Left ventricle myocardium superior (tissue), 1 donor: ENCODE measurements at regions not wholly inside any gene's neighbourhood (a gene's known extent, or its start where the extent isn't known, plus 50 kb on each side); places are given as distances from the start of the nearest gene placed in this dataset.
"Not testable (repeated sequence)": the region's sequence is repeated elsewhere in the genome, so short reads cannot be mapped to it uniquely, and the experiment has no call there.

ENCODE experiments used
- ATAC-seq: fragments of 200-7000 bp; cut with Tn5 transposase; one replicate; pipeline ENCODE4 v1.9.1; 2020; ENCODE audit warnings: mild to moderate bottlenecking, moderate library complexity
- DNase-seq: peaks from one replicate; pipeline ENCODE4 v3.0.0-alpha.2; 2020
- intact Hi-C: fragments of 100-400 bp; cut with micrococcal nuclease; formaldehyde crosslinking; loops from one replicate; pipeline ENCODE4 v1.11.0; 2022
- donor health status: DM: no; HTN: yes; CAD: no; lungs with severe emphysema.

- intact Hi-C loops, DNase-seq, ATAC-seq: not testable (repeated sequence)
These were observed 58.8 kb upstream of the ADAMTS5 start for GRCh38 chr21:27025708-27026107.

- DNase-seq: no peak
- ATAC-seq: no peak
- intact Hi-C loops: no loop called here
These were observed 58.1 kb upstream of the ADAMTS5 start for GRCh38 chr21:27024971-27025370.

DNA sequence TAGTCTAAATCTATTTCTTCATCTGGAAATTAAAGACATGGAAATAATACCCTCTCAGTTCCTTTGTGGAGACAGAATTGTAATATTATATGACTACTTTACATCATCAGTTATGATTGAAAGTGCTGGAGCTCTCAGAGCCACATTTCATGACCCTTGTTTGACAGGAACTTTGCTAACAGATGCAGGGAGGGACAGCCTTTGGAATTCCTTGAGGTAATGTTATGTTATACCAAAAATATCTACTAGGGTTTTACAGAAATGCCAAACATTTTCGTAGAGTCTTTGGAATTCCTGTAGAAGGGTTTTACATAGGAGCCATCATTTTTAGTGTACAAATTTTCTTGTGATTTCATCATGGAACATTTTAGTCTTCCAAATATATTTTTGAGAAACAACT, 57.4 kb upstream of the ADAMTS5 start:
- ATAC-seq (no peak), DNase-seq (no peak)
- intact Hi-C loops: no loop called here

DNA sequence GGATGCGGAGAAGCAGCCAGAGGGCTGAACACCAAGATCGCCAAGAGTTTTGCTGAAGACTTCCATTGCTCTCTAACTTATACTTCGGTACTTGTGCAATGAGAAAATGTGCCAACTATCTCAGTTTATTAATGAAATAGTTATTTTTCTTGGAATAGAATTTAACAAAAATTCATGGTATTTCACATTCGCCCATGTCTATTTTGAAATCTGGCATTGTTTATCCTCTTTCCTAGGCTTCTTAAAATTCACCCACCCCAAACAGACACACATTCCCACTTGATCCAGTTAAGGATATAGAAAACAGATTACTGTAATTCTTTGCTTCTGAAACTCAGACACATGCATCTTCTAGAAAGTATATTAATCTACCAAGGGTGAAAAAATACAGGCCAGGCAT, 56.3 kb upstream of the ADAMTS5 start:
- intact Hi-C loops: no loop called here
- ATAC-seq: no peak

DNA sequence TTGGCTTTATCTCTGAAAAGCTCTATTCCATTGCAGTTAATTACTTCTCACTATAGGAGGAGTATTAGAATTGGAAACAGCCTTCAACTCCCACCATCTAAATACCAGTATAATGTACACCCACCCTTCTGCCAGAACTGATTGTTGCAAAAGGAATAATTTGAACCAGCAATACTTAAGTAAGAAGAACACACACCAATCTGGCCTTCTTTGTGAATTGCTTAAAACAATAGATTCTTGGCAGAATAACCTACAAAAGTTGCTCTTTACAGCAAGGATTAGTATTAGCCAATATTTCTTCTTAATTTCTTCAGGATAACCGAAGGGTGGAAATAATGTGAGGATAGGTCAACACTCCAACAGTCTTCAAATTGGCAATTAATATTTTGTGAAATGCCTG, 54.9 kb upstream of the ADAMTS5 start:
- DNase-seq (no peak), ATAC-seq (no peak)
- intact Hi-C loops: no loop called here

More for the DNA sequence above, 56.3 kb upstream of the ADAMTS5 start:
- DNase-seq: no peak

DNA sequence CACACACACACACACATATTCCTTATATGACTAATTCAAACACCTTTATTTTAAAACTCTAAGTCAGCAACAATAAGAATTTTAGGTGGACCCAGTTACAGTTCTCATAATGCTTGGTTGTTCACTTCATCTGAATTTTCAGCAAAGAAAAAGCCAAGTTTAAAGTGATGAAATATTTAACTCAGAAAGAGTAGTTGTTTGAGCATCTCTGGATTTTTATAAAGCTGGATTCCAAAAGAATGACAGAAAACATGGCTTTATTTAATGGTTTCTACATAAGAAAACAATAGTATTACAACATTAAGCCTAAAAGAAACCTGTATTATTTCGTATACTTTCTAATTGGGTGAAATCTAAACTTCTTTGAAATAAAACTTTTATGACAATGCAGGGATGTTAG, 54.2 kb upstream of the ADAMTS5 start:
- no peak for DNase-seq
- intact Hi-C loops: no loop called here
- ATAC-seq: no peak

DNA sequence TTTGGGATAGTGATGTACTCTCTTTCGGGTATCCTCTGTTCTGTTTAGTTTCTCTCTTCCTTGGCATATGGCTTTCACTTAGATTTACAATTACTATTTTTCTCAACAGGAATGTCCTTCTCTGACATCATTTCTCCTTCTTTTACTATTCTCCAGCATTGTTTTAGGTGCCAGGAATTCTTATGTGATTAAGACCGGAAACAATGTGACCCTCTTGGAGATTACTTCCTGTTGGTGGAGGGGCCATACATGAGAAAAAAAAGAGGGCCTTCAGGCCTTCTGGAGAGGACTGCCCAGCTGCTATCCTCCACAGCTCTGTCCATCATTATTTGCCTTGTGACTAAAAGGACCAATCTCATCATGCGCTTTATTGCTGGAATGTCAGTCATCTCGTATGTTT, 50.4 kb upstream of the ADAMTS5 start:
- DNase-seq (no peak), ATAC-seq (no peak)
- intact Hi-C loops: no loop called here
